ENCODE measurements at regions not wholly inside any gene's neighbourhood (a gene's known extent, or its start where the extent isn't known, plus 50 kb on each side); places are given as distances from the start of the nearest gene placed in this dataset.

DNA sequence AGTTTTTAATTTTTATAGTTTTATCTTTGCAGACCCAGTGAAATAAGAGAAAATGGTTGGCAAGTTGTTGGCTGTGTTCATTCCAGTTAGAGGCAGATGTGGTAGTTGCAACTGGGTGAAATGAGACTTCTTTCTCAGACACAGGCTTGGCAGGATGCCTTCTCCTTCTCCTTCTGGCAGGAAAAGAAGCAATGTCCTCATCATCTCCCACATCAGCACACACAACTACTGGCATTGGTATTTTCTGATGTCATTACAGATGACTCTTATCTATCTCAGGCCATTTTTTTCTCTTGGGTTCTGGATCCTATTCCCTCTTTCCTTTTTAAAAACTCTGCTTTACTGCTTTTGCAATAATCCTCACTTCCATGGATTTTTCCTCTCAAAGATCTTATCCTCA lies 103.3 kb upstream of the EDIL3 start:
- peaks cover 4% of the 10 kb centered on the region; the same call in 1 of the 2 replicates for H3K4me1 ChIP-seq (ENCODE audit: insufficient read depth, low read length)
- no peak overlapping the region for H3K27ac ChIP-seq (ENCODE audit: low read depth, low read length)
- no peaks in the 10 kb centered on the region for H3K36me3 ChIP-seq (ENCODE audit: insufficient read depth, low read length)
- no peak overlapping the region for H3K4me3 ChIP-seq (ENCODE audit: low read length)
- H3K9me3 ChIP-seq (ENCODE audit: insufficient read depth, low read depth, low read length): no peaks in the 10 kb centered on the region
- no peaks in the 10 kb centered on the region for H3K27me3 ChIP-seq (ENCODE audit: insufficient read depth, low read length)
- no peak overlapping the region for H3K9ac ChIP-seq (ENCODE audit: low read depth, low read length)

GRCh38 chr5:84480873-84481637 lies 96.4 kb upstream of the EDIL3 start:
- no peaks in the 10 kb centered on the region for H3K36me3 ChIP-seq (ENCODE audit: insufficient read depth, low read length)
- 23% methylated on average over 4 of the region's 5 CpGs for WGBS
- H3K4me1 ChIP-seq (ENCODE audit: insufficient read depth, low read length): peaks cover 42% of the 10 kb centered on the region
- H3K27ac ChIP-seq (ENCODE audit: low read depth, low read length): peak overlapping the region; percentile 95
- H3K27me3 ChIP-seq (ENCODE audit: insufficient read depth, low read length): no peaks in the 10 kb centered on the region
- peak overlapping the region; percentile 29; the same call in 1 of the 2 replicates for H3K9ac ChIP-seq (ENCODE audit: low read depth, low read length)
- peak overlapping the region; percentile 42 for H3K4me3 ChIP-seq (ENCODE audit: low read length)
- H3K9me3 ChIP-seq (ENCODE audit: insufficient read depth, low read depth, low read length): no peaks in the 10 kb centered on the region; the same call in 1 of the 2 replicates

DNA sequence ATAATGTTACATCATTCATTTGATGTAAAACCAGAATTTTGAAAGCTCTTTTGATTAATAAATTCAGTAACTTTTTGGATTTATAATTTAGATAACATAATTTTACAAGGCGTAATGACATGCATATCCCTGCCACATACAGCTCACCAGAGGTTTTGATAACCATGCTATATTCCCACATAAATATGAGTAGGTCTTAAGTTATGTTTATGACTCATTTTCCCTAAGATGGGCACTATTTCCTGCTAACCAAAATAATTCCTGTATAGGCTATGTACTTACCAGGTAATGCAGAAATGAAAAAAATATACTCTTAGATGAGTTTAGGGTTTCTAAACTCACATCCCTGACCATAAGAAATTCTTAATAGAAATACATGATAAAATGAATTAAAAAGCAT lies 93.9 kb upstream of the EDIL3 start:
- Histone ChIP-seq H3K9ac (ENCODE audit: low read depth, low read length) (no peak overlapping the region), H3K27ac (ENCODE audit: low read depth, low read length) (no peak overlapping the region), H3K4me1 (ENCODE audit: insufficient read depth, low read length) (peaks cover 42% of the 10 kb centered on the region), H3K36me3 (ENCODE audit: insufficient read depth, low read length) (no peaks in the 10 kb centered on the region), H3K4me3 (ENCODE audit: low read length) (no peak overlapping the region), H3K27me3 (ENCODE audit: insufficient read depth, low read length) (no peaks in the 10 kb centered on the region), H3K9me3 (ENCODE audit: insufficient read depth, low read depth, low read length) (no peaks in the 10 kb centered on the region; the same call in 1 of the 2 replicates)
- WGBS: no CpG with 5 or more reads among the region's 1 CpG

GRCh38 chr5:84477485-84477884 lies 92.8 kb upstream of the EDIL3 start:
- Histone ChIP-seq H3K4me1 (ENCODE audit: insufficient read depth, low read length) (peaks cover 42% of the 10 kb centered on the region), H3K4me3 (ENCODE audit: low read length) (no peak overlapping the region), H3K27me3 (ENCODE audit: insufficient read depth, low read length) (no peaks in the 10 kb centered on the region), H3K9me3 (ENCODE audit: insufficient read depth, low read depth, low read length) (no peaks in the 10 kb centered on the region; the same call in 1 of the 2 replicates), H3K27ac (ENCODE audit: low read depth, low read length) (no peak overlapping the region), H3K9ac (ENCODE audit: low read depth, low read length) (no peak overlapping the region), H3K36me3 (ENCODE audit: insufficient read depth, low read length) (no peaks in the 10 kb centered on the region)
- 90% methylated on average over 2 of the region's 2 CpGs for WGBS

DNA sequence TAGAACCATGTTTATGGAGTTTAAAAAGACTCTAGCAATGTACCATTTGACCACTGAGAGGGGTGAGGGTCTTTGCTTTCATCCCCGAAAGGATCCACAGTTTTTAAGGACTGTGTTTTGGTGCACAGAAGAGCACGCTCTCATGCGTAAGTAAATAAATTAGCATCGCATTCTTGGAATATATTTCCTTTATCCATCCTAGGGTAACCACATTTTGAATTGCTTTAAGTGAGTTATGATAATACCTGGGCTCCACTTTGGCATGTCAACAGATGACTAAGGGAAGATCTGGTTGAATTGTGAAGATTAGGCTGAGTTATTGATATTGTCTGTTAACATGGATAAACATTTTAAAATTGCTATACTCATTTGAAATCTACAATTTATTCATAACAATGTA lies 89.4 kb upstream of the EDIL3 start:
- Histone ChIP-seq H3K36me3 (ENCODE audit: insufficient read depth, low read length) (no peaks in the 10 kb centered on the region), H3K9ac (ENCODE audit: low read depth, low read length) (no peak overlapping the region), H3K4me3 (ENCODE audit: low read length) (no peak overlapping the region), H3K27me3 (ENCODE audit: insufficient read depth, low read length) (no peaks in the 10 kb centered on the region), H3K4me1 (ENCODE audit: insufficient read depth, low read length) (peaks cover 16% of the 10 kb centered on the region; the same call in 1 of the 2 replicates), H3K9me3 (ENCODE audit: insufficient read depth, low read depth, low read length) (no peaks in the 10 kb centered on the region), H3K27ac (ENCODE audit: low read depth, low read length) (no peak overlapping the region)
- 83% methylated on average over 4 of the region's 4 CpGs for WGBS

- peaks cover 18% of the 10 kb centered on the region; the same call in 1 of the 2 replicates for H3K9me3 ChIP-seq (ENCODE audit: insufficient read depth, low read depth, low read length)
- no peak overlapping the region for H3K27ac ChIP-seq (ENCODE audit: low read depth, low read length)
- no peaks in the 10 kb centered on the region for H3K27me3 ChIP-seq (ENCODE audit: insufficient read depth, low read length)
Measured at GRCh38 chr5:84453405-84453804, 68.7 kb upstream of the EDIL3 start.

DNA sequence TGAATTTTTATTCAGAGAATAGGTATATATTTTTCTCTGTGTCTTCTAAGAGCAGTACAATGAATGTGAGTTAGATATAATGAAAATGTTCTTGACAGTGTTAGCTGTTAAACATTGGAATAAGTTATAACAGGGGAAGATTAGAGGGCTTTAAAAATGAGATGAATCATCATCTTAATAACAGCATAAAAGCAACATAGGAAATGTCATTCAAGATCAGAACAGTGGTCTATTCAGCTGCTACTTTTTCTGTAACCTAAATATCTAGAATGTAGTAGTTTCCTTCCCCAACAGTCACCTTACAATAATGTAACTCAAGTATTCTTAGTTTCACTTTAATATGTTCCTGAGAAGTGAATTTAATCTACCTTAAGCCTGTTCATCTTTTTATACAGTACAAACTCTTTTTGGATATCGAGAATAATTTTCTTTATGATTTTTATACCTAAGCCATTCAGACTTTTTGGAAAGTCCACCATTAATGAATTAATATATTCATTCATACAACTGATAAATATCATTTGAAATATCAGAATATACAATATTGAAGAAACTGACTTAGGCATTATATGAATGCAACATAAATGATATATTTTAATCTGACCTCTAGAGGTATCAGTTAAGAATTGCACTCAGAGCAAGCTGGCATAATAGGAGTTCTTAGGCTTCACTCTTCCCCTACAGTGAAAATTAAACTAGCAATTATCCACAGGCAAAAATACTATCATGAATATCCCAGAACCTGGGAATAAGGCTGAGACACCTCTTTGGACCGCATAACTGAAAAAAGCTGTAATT lies 66.1 kb upstream of the EDIL3 start:
- Histone ChIP-seq H3K9me3 (ENCODE audit: insufficient read depth, low read depth, low read length) (peaks cover 18% of the 10 kb centered on the region; the same call in 1 of the 2 replicates), H3K27me3 (ENCODE audit: insufficient read depth, low read length) (no peaks in the 10 kb centered on the region), H3K9ac (ENCODE audit: low read depth, low read length) (no peak overlapping the region), H3K4me1 (ENCODE audit: insufficient read depth, low read length) (no peaks in the 10 kb centered on the region), H3K27ac (ENCODE audit: low read depth, low read length) (no peak overlapping the region), H3K4me3 (ENCODE audit: low read length) (no peak overlapping the region), H3K36me3 (ENCODE audit: insufficient read depth, low read length) (no peaks in the 10 kb centered on the region)
- 100% methylated on average over 2 of the region's 2 CpGs for WGBS

More at GRCh38 chr5:84453405-84453804, 68.7 kb upstream of the EDIL3 start:
- no peaks in the 10 kb centered on the region for H3K36me3 ChIP-seq (ENCODE audit: insufficient read depth, low read length)
- no peak overlapping the region for H3K9ac ChIP-seq (ENCODE audit: low read depth, low read length)
- H3K4me3 ChIP-seq (ENCODE audit: low read length): no peak overlapping the region
- no peaks in the 10 kb centered on the region for H3K4me1 ChIP-seq (ENCODE audit: insufficient read depth, low read length)

DNA sequence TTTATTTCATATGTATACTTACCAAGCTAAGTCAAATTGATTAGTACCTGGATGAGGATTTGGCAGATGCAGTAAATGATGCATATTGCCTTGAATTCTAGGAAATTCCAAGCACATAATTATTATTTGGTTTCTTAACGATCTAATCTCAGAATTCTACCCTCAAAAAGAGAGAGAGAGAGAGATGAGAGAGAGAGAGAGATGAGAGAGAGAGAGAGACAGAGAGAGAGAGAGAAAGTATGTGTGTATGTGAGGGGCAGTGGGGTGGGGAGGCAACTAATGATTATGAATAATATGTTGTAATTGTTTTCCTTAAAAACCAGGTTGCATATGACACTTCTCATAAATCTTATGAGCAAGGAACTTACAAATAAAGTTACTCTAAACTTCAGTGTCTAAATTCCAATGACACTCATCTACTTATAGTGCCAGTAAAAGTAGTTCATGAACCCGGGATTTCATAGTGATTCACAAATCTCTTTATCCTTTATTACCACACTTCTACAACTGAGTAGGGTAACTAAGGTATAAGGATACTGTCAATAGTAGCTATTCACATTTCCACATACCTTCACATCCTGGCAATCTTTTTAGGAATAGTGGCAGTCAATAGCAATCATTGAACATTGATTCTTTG lies 60.5 kb upstream of the EDIL3 start:
- H3K4me1 ChIP-seq (ENCODE audit: insufficient read depth, low read length): no peaks in the 10 kb centered on the region

GRCh38 chr5:84438456-84438855 lies 53.8 kb upstream of the EDIL3 start:
- no peak overlapping the region for H3K27ac ChIP-seq (ENCODE audit: low read depth, low read length)
- no peaks in the 10 kb centered on the region for H3K27me3 ChIP-seq (ENCODE audit: insufficient read depth, low read length)
- no peak overlapping the region for H3K4me3 ChIP-seq (ENCODE audit: low read length)
- H3K4me1 ChIP-seq (ENCODE audit: insufficient read depth, low read length): peaks cover 6% of the 10 kb centered on the region
- no peaks in the 10 kb centered on the region for H3K9me3 ChIP-seq (ENCODE audit: insufficient read depth, low read depth, low read length)
- no peaks in the 10 kb centered on the region for H3K36me3 ChIP-seq (ENCODE audit: insufficient read depth, low read length)
- no peak overlapping the region for H3K9ac ChIP-seq (ENCODE audit: low read depth, low read length)
- 96% methylated on average over 1 of the region's 1 CpG for WGBS

More for the DNA sequence above, 60.5 kb upstream of the EDIL3 start:
- no peak overlapping the region for H3K27ac ChIP-seq (ENCODE audit: low read depth, low read length)
- H3K27me3 ChIP-seq (ENCODE audit: insufficient read depth, low read length): no peaks in the 10 kb centered on the region
- H3K9me3 ChIP-seq (ENCODE audit: insufficient read depth, low read depth, low read length): no peaks in the 10 kb centered on the region
- 100% methylated on average over 1 of the region's 2 CpGs for WGBS
- no peak overlapping the region for H3K4me3 ChIP-seq (ENCODE audit: low read length)
- H3K36me3 ChIP-seq (ENCODE audit: insufficient read depth, low read length): no peaks in the 10 kb centered on the region
- H3K9ac ChIP-seq (ENCODE audit: low read depth, low read length): no peak overlapping the region

- 87% methylated on average over 2 of the region's 2 CpGs for WGBS
Measured at GRCh38 chr5:84437673-84438315, 53.1 kb upstream of the EDIL3 start.

More at GRCh38 chr5:84437673-84438315, 53.1 kb upstream of the EDIL3 start:
- Histone ChIP-seq H3K27ac (ENCODE audit: low read depth, low read length) (no peak overlapping the region), H3K4me1 (ENCODE audit: insufficient read depth, low read length) (peaks cover 6% of the 10 kb centered on the region), H3K9me3 (ENCODE audit: insufficient read depth, low read depth, low read length) (no peaks in the 10 kb centered on the region), H3K36me3 (ENCODE audit: insufficient read depth, low read length) (no peaks in the 10 kb centered on the region), H3K9ac (ENCODE audit: low read depth, low read length) (no peak overlapping the region), H3K4me3 (ENCODE audit: low read length) (no peak overlapping the region), H3K27me3 (ENCODE audit: insufficient read depth, low read length) (no peaks in the 10 kb centered on the region)
